ENCODE measurements at regions not wholly inside any gene's neighbourhood (a gene's known extent, or its start where the extent isn't known, plus 50 kb on each side); places are given as distances from the start of the nearest gene placed in this dataset.

DNA sequence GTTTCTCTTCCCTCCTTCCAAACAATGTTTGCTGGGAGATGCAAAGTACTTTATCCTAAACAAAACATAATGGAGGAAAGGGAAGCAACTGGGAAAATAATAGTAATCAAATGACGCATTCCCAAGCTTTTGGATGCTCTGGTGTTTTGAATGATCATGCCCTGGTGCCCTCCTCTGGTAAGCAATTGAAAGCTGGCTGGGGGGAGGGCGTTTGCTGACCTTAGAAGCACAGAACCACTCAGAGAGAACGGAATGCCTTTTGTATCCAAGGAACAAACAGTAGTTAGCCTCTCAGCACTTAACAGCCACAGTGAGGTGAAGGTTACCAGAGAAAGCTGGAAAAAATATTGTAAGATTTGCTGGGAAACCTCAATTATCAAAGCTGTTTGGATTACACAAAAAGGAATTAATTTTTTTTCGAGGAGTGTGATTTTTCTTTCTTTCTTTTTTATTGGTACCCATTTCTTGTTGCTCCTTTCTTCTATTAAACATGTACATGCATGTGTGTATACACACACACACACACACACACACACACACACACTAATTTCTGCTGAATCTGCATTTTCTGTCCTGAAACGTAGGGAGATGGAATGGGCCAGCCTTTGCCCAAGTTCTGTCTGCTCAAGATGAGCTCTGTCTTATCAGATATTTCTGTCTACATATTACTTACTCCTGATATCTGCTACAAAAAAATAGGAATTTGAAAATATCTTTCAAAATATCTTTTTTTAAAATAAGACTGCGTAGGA, 155.8 kb upstream of the IGFBP7 start:
- Histone ChIP-seq H3K27me3 (ENCODE audit: control insufficient read depth in 2 of 2, insufficient read depth in 2 of 2, low read length in 2 of 2) (no peaks in the 10 kb centered on the region), H3K36me3 (ENCODE audit: control insufficient read depth in 2 of 2, insufficient read depth in 2 of 2, low read length in 2 of 2) (no peaks in the 10 kb centered on the region), H3K9ac (ENCODE audit: low read depth in 1 of 2, low read length in 2 of 2) (no peak overlapping the region), H3K4me3 (ENCODE audit: low read length in 2 of 2) (no peak overlapping the region), H3K4me1 (ENCODE audit: control insufficient read depth in 2 of 2, insufficient read depth in 2 of 2, low read length in 2 of 2) (no peaks in the 10 kb centered on the region), H3K9me3 (ENCODE audit: control insufficient read depth in 2 of 2, low read length in 2 of 2) (no peaks in the 10 kb centered on the region), H3K27ac (ENCODE audit: low read depth in 2 of 2, low read length in 2 of 2) (no peak overlapping the region)

DNA sequence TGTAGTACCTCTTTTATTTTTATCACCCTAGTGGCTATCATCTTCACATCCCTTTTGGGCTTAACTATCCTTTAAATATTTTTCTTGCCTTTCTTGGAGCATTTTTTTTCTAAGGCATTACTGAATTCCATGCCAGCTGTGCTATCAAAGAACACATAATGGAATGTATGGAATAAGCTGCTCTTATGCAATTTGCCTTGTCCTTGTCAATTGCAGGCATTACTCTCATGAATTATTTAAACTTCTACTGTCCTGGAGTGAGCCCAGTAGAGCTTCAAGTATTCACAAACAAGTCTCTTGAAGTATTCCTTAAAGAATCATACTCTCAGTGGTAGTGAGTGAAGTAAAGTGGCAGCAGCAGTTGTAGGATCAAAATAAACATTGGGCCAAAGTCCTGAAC, 144.6 kb upstream of the IGFBP7 start:
- no peaks in the 10 kb centered on the region for H3K27me3 ChIP-seq (ENCODE audit: control insufficient read depth in 2 of 2, insufficient read depth in 2 of 2, low read length in 2 of 2)
- H3K4me1 ChIP-seq (ENCODE audit: control insufficient read depth in 2 of 2, insufficient read depth in 2 of 2, low read length in 2 of 2), result no peaks in the 10 kb centered on the region
- H3K36me3 ChIP-seq (ENCODE audit: control insufficient read depth in 2 of 2, insufficient read depth in 2 of 2, low read length in 2 of 2), result no peaks in the 10 kb centered on the region
- H3K9ac ChIP-seq (ENCODE audit: low read depth in 1 of 2, low read length in 2 of 2), result no peak overlapping the region
- H3K27ac ChIP-seq (ENCODE audit: low read depth in 2 of 2, low read length in 2 of 2), result no peak overlapping the region
- H3K9me3 ChIP-seq (ENCODE audit: control insufficient read depth in 2 of 2, low read length in 2 of 2), result no peaks in the 10 kb centered on the region
- no peak overlapping the region for H3K4me3 ChIP-seq (ENCODE audit: low read length in 2 of 2)

DNA sequence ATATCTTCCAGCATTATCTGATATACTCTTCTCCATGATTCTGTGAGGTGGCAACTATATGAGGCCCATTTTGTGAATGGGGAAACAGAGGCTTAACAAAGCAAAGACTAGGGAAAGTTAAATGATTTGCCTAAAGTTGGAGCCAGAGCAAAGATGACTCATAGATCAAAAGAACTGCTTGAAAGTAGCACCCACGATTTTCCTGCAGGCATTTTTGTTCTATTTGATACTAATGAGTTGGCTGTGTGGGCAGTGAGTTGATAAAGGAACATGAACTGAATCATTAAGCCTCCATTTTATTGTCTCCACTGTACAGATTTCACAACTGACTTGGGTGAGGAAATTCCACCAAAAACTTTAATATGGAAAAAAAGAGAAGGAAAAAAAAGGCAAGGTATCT, 138.9 kb upstream of the IGFBP7 start:
- Histone ChIP-seq H3K4me1 (ENCODE audit: control insufficient read depth in 2 of 2, insufficient read depth in 2 of 2, low read length in 2 of 2) (no peaks in the 10 kb centered on the region), H3K9me3 (ENCODE audit: control insufficient read depth in 2 of 2, low read length in 2 of 2) (no peaks in the 10 kb centered on the region), H3K36me3 (ENCODE audit: control insufficient read depth in 2 of 2, insufficient read depth in 2 of 2, low read length in 2 of 2) (no peaks in the 10 kb centered on the region), H3K27me3 (ENCODE audit: control insufficient read depth in 2 of 2, insufficient read depth in 2 of 2, low read length in 2 of 2) (no peaks in the 10 kb centered on the region), H3K27ac (ENCODE audit: low read depth in 2 of 2, low read length in 2 of 2) (no peak overlapping the region), H3K9ac (ENCODE audit: low read depth in 1 of 2, low read length in 2 of 2) (no peak overlapping the region), H3K4me3 (ENCODE audit: low read length in 2 of 2) (no peak overlapping the region)

DNA sequence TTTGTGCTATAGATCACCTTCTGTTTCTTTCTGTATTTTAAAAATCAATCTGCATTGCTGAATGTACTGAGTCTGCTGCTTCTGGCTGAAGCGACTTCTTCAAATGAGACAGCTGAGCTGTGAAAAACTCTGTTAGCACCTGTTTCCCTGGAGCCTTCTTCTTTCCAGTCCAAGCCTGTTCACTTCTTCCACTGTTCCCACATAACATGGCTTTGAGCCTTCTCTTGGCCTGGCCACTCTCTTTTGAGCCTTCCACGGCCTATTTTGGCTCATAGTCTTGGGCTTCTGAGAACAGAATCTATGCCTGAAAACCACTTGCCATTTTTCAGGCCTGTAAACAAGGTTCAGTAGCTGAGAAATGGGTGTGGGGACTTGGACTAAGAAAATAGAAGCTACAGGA, 132.9 kb upstream of the IGFBP7 start:
- H3K9me3 ChIP-seq (ENCODE audit: control insufficient read depth in 2 of 2, low read length in 2 of 2), result no peaks in the 10 kb centered on the region
- H3K27me3 ChIP-seq (ENCODE audit: control insufficient read depth in 2 of 2, insufficient read depth in 2 of 2, low read length in 2 of 2), result no peaks in the 10 kb centered on the region
- no peaks in the 10 kb centered on the region for H3K4me1 ChIP-seq (ENCODE audit: control insufficient read depth in 2 of 2, insufficient read depth in 2 of 2, low read length in 2 of 2)
- no peak overlapping the region for H3K4me3 ChIP-seq (ENCODE audit: low read length in 2 of 2)
- H3K36me3 ChIP-seq (ENCODE audit: control insufficient read depth in 2 of 2, insufficient read depth in 2 of 2, low read length in 2 of 2), result no peaks in the 10 kb centered on the region
- no peak overlapping the region for H3K27ac ChIP-seq (ENCODE audit: low read depth in 2 of 2, low read length in 2 of 2)
- no peak overlapping the region for H3K9ac ChIP-seq (ENCODE audit: low read depth in 1 of 2, low read length in 2 of 2)

DNA sequence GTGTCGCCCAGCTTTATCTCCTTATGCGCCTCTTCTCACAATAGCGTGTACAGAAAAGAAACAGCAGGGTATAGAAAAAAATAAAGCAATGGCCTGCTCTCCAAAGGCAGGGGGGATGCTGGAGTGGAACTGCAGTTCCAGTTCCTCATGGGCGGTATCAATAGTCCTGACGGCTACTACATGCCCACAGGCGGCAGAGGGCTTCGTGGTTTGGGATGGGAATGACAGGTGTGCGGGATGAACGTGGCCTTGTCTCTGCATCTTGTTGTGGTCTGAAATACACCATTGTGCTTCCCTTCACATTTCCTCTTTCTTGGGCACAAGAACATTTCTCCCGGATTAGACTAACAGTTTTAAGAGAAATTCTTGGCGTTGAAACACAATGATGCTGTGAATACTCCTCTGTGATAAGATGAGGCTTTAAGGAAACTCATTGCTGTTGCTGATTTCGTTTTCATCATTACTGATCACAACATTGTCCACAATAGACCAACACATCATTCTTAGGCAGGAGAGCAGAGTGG, 124.1 kb upstream of the IGFBP7 start:
- no peak overlapping the region for H3K27ac ChIP-seq (ENCODE audit: low read depth in 2 of 2, low read length in 2 of 2)
- H3K36me3 ChIP-seq (ENCODE audit: control insufficient read depth in 2 of 2, insufficient read depth in 2 of 2, low read length in 2 of 2), result no peaks in the 10 kb centered on the region
- no peak overlapping the region for H3K4me3 ChIP-seq (ENCODE audit: low read length in 2 of 2)
- H3K4me1 ChIP-seq (ENCODE audit: control insufficient read depth in 2 of 2, insufficient read depth in 2 of 2, low read length in 2 of 2), result no peaks in the 10 kb centered on the region
- H3K27me3 ChIP-seq (ENCODE audit: control insufficient read depth in 2 of 2, insufficient read depth in 2 of 2, low read length in 2 of 2), result no peaks in the 10 kb centered on the region
- no peaks in the 10 kb centered on the region for H3K9me3 ChIP-seq (ENCODE audit: control insufficient read depth in 2 of 2, low read length in 2 of 2)
- no peak overlapping the region for H3K9ac ChIP-seq (ENCODE audit: low read depth in 1 of 2, low read length in 2 of 2)

DNA sequence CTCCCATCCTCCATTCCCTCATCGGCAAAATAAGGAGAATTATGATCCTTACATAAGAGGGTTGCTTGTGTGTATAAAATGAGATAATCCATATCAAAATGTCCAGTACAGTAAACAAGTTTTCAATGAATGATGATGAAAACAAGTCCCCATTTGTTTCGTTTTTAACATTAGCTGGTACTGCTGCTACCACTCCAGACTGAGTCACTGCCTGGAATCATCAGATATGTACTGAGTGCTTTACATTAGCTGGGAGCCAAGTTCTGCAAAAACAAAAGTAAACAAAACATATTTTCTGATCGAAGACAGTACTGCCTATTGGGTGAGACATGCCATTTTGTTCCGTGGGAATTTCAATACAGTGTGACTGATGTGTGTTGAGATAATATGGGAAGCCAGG, 123.2 kb upstream of the IGFBP7 start:
- no peak overlapping the region for H3K4me3 ChIP-seq (ENCODE audit: low read length in 2 of 2)
- H3K27me3 ChIP-seq (ENCODE audit: control insufficient read depth in 2 of 2, insufficient read depth in 2 of 2, low read length in 2 of 2), result no peaks in the 10 kb centered on the region
- no peaks in the 10 kb centered on the region for H3K4me1 ChIP-seq (ENCODE audit: control insufficient read depth in 2 of 2, insufficient read depth in 2 of 2, low read length in 2 of 2)
- no peaks in the 10 kb centered on the region for H3K36me3 ChIP-seq (ENCODE audit: control insufficient read depth in 2 of 2, insufficient read depth in 2 of 2, low read length in 2 of 2)
- H3K27ac ChIP-seq (ENCODE audit: low read depth in 2 of 2, low read length in 2 of 2), result no peak overlapping the region
- no peaks in the 10 kb centered on the region for H3K9me3 ChIP-seq (ENCODE audit: control insufficient read depth in 2 of 2, low read length in 2 of 2)
- H3K9ac ChIP-seq (ENCODE audit: low read depth in 1 of 2, low read length in 2 of 2), result no peak overlapping the region

DNA sequence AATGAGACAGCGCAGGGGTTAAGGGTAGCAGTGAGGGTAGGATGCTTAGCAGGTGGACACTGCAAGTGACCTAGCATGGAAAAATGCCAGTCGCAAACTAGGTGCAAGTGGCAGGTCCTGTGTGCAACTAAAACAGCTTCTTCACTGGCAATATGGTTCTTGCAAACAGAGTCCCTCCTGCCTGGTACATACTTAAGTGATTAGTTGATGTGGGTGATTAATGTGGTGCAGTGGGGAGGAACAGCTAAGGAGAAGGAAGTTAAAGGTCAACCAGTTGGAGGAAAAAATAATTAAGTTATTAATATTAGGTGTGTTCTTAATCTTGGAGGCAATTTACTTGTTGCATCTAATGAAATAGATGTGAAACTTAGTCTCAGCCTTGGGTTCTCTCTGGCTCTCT, 121.6 kb upstream of the IGFBP7 start:
- Histone ChIP-seq H3K4me1 (ENCODE audit: control insufficient read depth in 2 of 2, insufficient read depth in 2 of 2, low read length in 2 of 2) (no peaks in the 10 kb centered on the region), H3K9me3 (ENCODE audit: control insufficient read depth in 2 of 2, low read length in 2 of 2) (no peaks in the 10 kb centered on the region), H3K36me3 (ENCODE audit: control insufficient read depth in 2 of 2, insufficient read depth in 2 of 2, low read length in 2 of 2) (no peaks in the 10 kb centered on the region), H3K4me3 (ENCODE audit: low read length in 2 of 2) (no peak overlapping the region), H3K27me3 (ENCODE audit: control insufficient read depth in 2 of 2, insufficient read depth in 2 of 2, low read length in 2 of 2) (no peaks in the 10 kb centered on the region), H3K27ac (ENCODE audit: low read depth in 2 of 2, low read length in 2 of 2) (no peak overlapping the region), H3K9ac (ENCODE audit: low read depth in 1 of 2, low read length in 2 of 2) (no peak overlapping the region)

DNA sequence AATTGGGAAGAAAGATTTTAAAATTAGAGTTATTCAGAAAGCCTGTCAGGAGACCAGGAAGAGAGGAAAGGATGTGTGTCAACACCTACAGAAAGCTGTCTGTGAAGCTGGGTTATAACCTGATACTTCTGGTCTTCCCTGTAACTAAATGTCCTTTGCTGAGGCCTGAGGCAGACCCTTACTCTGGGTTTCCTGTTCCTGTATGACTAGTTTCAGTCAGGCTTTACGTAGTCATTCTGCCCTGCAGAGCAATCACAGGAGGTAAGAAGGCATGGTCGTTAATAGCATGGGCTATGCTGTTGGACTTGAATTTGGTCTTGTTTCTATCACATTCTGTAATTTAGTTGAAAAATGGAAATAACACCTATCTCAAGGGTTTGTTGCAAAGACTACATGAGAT, 110.5 kb upstream of the IGFBP7 start:
- Histone ChIP-seq H3K27me3 (ENCODE audit: control insufficient read depth in 2 of 2, insufficient read depth in 2 of 2, low read length in 2 of 2) (no peaks in the 10 kb centered on the region), H3K4me1 (ENCODE audit: control insufficient read depth in 2 of 2, insufficient read depth in 2 of 2, low read length in 2 of 2) (no peaks in the 10 kb centered on the region), H3K4me3 (ENCODE audit: low read length in 2 of 2) (no peak overlapping the region), H3K36me3 (ENCODE audit: control insufficient read depth in 2 of 2, insufficient read depth in 2 of 2, low read length in 2 of 2) (no peaks in the 10 kb centered on the region), H3K9ac (ENCODE audit: low read depth in 1 of 2, low read length in 2 of 2) (no peak overlapping the region), H3K9me3 (ENCODE audit: control insufficient read depth in 2 of 2, low read length in 2 of 2) (no peaks in the 10 kb centered on the region), H3K27ac (ENCODE audit: low read depth in 2 of 2, low read length in 2 of 2) (no peak overlapping the region)

DNA sequence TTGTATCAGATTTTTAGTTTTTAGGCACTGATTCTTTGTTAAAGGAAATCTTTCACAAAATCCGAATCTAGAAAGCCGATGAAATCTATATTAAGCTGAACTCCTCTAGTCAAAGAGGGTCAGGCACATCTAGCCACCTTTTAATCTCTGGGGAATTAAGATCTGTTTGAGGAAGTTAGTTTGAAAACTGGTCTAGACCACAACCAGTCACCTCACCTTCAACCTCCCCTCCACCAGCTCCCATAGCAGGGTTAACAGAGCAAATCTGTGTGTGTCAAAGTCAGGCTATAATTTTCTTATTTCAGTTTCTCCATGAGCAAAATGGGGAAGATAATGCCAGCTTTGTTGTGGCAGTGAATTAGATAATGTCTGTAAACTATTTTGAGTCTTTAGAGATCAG, 110.0 kb upstream of the IGFBP7 start:
- Histone ChIP-seq H3K27me3 (ENCODE audit: control insufficient read depth in 2 of 2, insufficient read depth in 2 of 2, low read length in 2 of 2) (no peaks in the 10 kb centered on the region), H3K9me3 (ENCODE audit: control insufficient read depth in 2 of 2, low read length in 2 of 2) (no peaks in the 10 kb centered on the region), H3K36me3 (ENCODE audit: control insufficient read depth in 2 of 2, insufficient read depth in 2 of 2, low read length in 2 of 2) (no peaks in the 10 kb centered on the region), H3K4me3 (ENCODE audit: low read length in 2 of 2) (no peak overlapping the region), H3K9ac (ENCODE audit: low read depth in 1 of 2, low read length in 2 of 2) (no peak overlapping the region), H3K4me1 (ENCODE audit: control insufficient read depth in 2 of 2, insufficient read depth in 2 of 2, low read length in 2 of 2) (no peaks in the 10 kb centered on the region), H3K27ac (ENCODE audit: low read depth in 2 of 2, low read length in 2 of 2) (no peak overlapping the region)

DNA sequence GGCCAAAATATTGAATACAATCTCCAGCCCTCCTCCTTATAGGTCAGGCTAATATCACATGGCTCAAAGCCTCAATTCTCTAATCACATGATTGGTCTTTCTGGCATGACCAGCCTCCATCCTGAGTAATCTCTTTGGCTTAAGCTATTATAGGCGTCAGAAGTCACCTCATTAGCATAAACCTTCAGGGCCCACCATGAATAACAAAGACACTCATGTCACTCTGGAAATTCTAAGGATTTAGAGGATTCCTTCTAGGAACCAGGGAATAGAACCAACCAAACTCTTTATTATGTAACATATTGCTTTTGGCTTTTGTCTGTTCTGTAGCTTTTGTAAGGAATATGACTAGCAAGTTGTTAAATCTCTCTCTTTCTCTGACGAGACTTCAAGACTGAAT, 109.2 kb upstream of the IGFBP7 start:
- no peaks in the 10 kb centered on the region for H3K4me1 ChIP-seq (ENCODE audit: control insufficient read depth in 2 of 2, insufficient read depth in 2 of 2, low read length in 2 of 2)
- no peak overlapping the region for H3K27ac ChIP-seq (ENCODE audit: low read depth in 2 of 2, low read length in 2 of 2)
- H3K4me3 ChIP-seq (ENCODE audit: low read length in 2 of 2), result no peak overlapping the region

More for the DNA sequence above, 109.2 kb upstream of the IGFBP7 start:
- Histone ChIP-seq H3K36me3 (ENCODE audit: control insufficient read depth in 2 of 2, insufficient read depth in 2 of 2, low read length in 2 of 2) (no peaks in the 10 kb centered on the region), H3K9me3 (ENCODE audit: control insufficient read depth in 2 of 2, low read length in 2 of 2) (no peaks in the 10 kb centered on the region), H3K9ac (ENCODE audit: low read depth in 1 of 2, low read length in 2 of 2) (no peak overlapping the region), H3K27me3 (ENCODE audit: control insufficient read depth in 2 of 2, insufficient read depth in 2 of 2, low read length in 2 of 2) (no peaks in the 10 kb centered on the region)

Measured in mucosa of rectum (tissue), 2 donors.